Neural cell (in vitro differentiated cells): ENCODE measurements at regions not wholly inside any gene's neighbourhood (a gene's known extent, or its start where the extent isn't known, plus 50 kb on each side); places are given as distances from the start of the nearest gene placed in this dataset.

Experiments
- H2AFZ ChIP-seq: fragments of 200-600, 300-800 bp; sonication (generic), shearing (Covaris generic); 2 replicates; pipeline ENCODE4 v1.6.0; 2014; ENCODE audit warnings: low read depth, mild to moderate bottlenecking, antibody characterized with exemption, low read length, moderate library complexity
- H3F3A ChIP-seq: fragments of 200-600 bp; shearing (Covaris generic); 2 replicates; pipeline ENCODE4 v1.6.1; 2016; ENCODE audit warnings: mild to moderate bottlenecking, moderate library complexity, mixed read lengths, antibody characterized with exemption, low read length; ENCODE audit not compliant: insufficient read depth, poor library complexity, severe bottlenecking
- H3K27ac ChIP-seq: fragments of 200-600, 300-800 bp; sonication (generic), shearing (Covaris generic); 2 replicates; pipeline ENCODE4 v1.5.1; 2014; ENCODE audit warnings: mild to moderate bottlenecking, low read length, moderate library complexity
- H3K27me3 ChIP-seq: fragments of 300-800, 200-600 bp; sonication (generic), shearing (Covaris generic); 2 replicates; pipeline ENCODE4 v1.6.0; 2014; ENCODE audit warnings: mild to moderate bottlenecking, low read depth, low read length, moderate library complexity; ENCODE audit not compliant: insufficient read depth
- H3K36me3 ChIP-seq: fragments of 300-800, 200-600 bp; sonication (generic), shearing (Covaris generic); 2 replicates; pipeline ENCODE4 v1.5.1; 2014; ENCODE audit warnings: mild to moderate bottlenecking, antibody characterized with exemption, low read length, moderate library complexity; ENCODE audit not compliant: insufficient read depth
- H3K4me2 ChIP-seq: fragments of 300-800, 200-600 bp; sonication (generic), shearing (Covaris generic); 2 replicates; pipeline ENCODE4 v1.6.0; 2014; ENCODE audit warnings: mild to moderate bottlenecking, low read length
- H3K4me3 ChIP-seq: fragments of 300-800, 200-600 bp; sonication (generic), shearing (Covaris generic); 2 replicates; pipeline ENCODE4 v1.5.1; 2014; ENCODE audit warnings: mild to moderate bottlenecking, low read length, moderate library complexity
- H3K79me2 ChIP-seq: fragments of 200-600 bp; shearing (Covaris generic); replicated peaks from 2 replicates; pipeline ENCODE4 v1.6.0; 2014; ENCODE audit warnings: mild to moderate bottlenecking, low read length, moderate library complexity; ENCODE audit not compliant: insufficient read depth
- H3K9ac ChIP-seq: fragments of 300-800, 200-600 bp; sonication (generic), shearing (Covaris generic); 2 replicates; pipeline ENCODE4 v1.6.1; 2016; ENCODE audit warnings: mild to moderate bottlenecking, low read length, mixed read lengths
- H3K9me2 ChIP-seq: fragments of 200-600 bp; shearing (Covaris generic); 2 replicates; pipeline ENCODE4 v1.6.1; 2016; ENCODE audit warnings: mild to moderate bottlenecking, low read length, mixed read lengths; ENCODE audit not compliant: insufficient read depth
- H3K9me3 ChIP-seq: fragments of 200-600, 300-800 bp; sonication (generic), shearing (Covaris generic); 2 replicates; pipeline ENCODE4 v1.6.1; 2016; ENCODE audit warnings: mild to moderate bottlenecking, mixed run types, low read length, moderate library complexity, mixed read lengths
- H4K20me1 ChIP-seq: fragments of 200-600 bp; shearing (Covaris generic); 2 replicates; pipeline ENCODE4 v1.6.1; 2016; ENCODE audit warnings: mild to moderate bottlenecking, mixed run types; ENCODE audit not compliant: insufficient read depth
- EP300 ChIP-seq: fragments of 450-650 bp; conservative IDR thresholded peaks from 2 replicates; pipeline ENCODE4 v1.6.1; 2014; ENCODE audit warnings: antibody characterized with exemption, mild to moderate bottlenecking, moderate library complexity; ENCODE audit not compliant: poor library complexity, severe bottlenecking
- EZH2 ChIP-seq: fragments of 200-600, 300-800 bp; shearing (Covaris generic), sonication (generic); IDR thresholded peaks from 2 replicates; pipeline ENCODE4 v1.6.1; 2014; ENCODE audit warnings: antibody characterized with exemption, low read length, borderline replicate concordance, mild to moderate bottlenecking; ENCODE audit not compliant: insufficient read depth, poor library complexity, severe bottlenecking
- MXI1 ChIP-seq: fragments of 450-650 bp; conservative IDR thresholded peaks from 2 replicates; pipeline ENCODE4 v1.6.1; 2014; ENCODE audit warnings: antibody characterized with exemption, mild to moderate bottlenecking; ENCODE audit not compliant: poor library complexity, severe bottlenecking
- POLR2AphosphoS5 ChIP-seq: IDR thresholded peaks from 2 replicates; pipeline ENCODE4 v1.6.1; 2012
- RAD21 ChIP-seq: fragments of 450-650 bp; conservative IDR thresholded peaks from 2 replicates; pipeline ENCODE4 v1.6.1; 2014; ENCODE audit warnings: antibody characterized with exemption, mild to moderate bottlenecking, moderate library complexity
- REST ChIP-seq: IDR thresholded peaks from 2 replicates; pipeline ENCODE4 v1.6.1; 2012; ENCODE audit warnings: borderline replicate concordance
- SMC3 ChIP-seq: fragments of 450-650 bp; conservative IDR thresholded peaks from 2 replicates; pipeline ENCODE4 v1.6.1; 2014; ENCODE audit warnings: antibody characterized with exemption, mild to moderate bottlenecking, moderate library complexity; ENCODE audit not compliant: poor library complexity
- TAF1 ChIP-seq: IDR thresholded peaks from 2 replicates; pipeline ENCODE4 v1.6.1; 2012; ENCODE audit warnings: low read depth
- TF ChIP-seq, protein P1 (sequence below): fragments of 450-650 bp; IDR thresholded peaks from 2 replicates; pipeline ENCODE4 v1.5.1; 2014; ENCODE audit warnings: antibody characterized with exemption, mild to moderate bottlenecking, moderate library complexity; ENCODE audit not compliant: poor library complexity, severe bottlenecking

- no peak for TF ChIP-seq POLR2AphosphoS5
- H2AFZ ChIP-seq = no peak overlapping the region
Observed at GRCh38 chr12:68514807-68515411, 95.8 kb upstream of the RAP1B start.

DNA sequence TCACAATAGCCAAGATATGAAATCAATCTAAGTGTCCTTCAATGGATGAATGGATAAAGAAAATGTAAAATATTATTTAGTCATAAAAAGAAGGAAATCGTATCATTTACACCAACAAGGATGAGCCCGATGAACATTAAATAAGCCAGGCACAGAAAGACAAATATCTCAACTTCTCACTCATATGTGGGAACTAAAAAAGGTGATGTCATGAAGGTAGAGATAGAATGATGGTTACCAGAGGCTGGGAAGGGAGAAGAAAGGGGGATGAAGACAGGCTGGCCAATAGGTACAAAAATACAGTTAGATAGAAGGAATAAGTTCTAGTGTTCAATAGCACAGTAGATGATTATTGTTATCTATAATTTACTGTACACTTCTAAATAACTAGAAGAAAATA is 94.9 kb upstream of the RAP1B start:
- H4K20me1 ChIP-seq = no peaks in the 10 kb centered on the region
- no peaks in the 10 kb centered on the region for H3K27me3 ChIP-seq
- no peak for TF ChIP-seq TAF1
- H3F3A ChIP-seq = no peaks in the 10 kb centered on the region
- no peaks in the 10 kb centered on the region for H3K79me2 ChIP-seq
- H3K27ac ChIP-seq = no peak overlapping the region
- no peaks in the 10 kb centered on the region for H3K9me2 ChIP-seq
- no peak overlapping the region for H3K9ac ChIP-seq
- H3K36me3 ChIP-seq = no peaks in the 10 kb centered on the region
- H3K9me3 ChIP-seq = no peaks in the 10 kb centered on the region
- no peak overlapping the region for H2AFZ ChIP-seq
- H3K4me3 ChIP-seq = no peak overlapping the region
- H3K4me2 ChIP-seq = no peak overlapping the region

More at GRCh38 chr12:68514807-68515411, 95.8 kb upstream of the RAP1B start:
- no peaks in the 10 kb centered on the region for H3K9me3 ChIP-seq
- no peaks in the 10 kb centered on the region for H3F3A ChIP-seq
- no peak overlapping the region for H3K4me2 ChIP-seq
- no peaks in the 10 kb centered on the region for H3K27me3 ChIP-seq
- no peak overlapping the region for H3K27ac ChIP-seq
- H3K36me3 ChIP-seq = no peaks in the 10 kb centered on the region
- H3K4me3 ChIP-seq = no peak overlapping the region
- H3K9me2 ChIP-seq = no peaks in the 10 kb centered on the region
- H4K20me1 ChIP-seq = no peaks in the 10 kb centered on the region
- H3K79me2 ChIP-seq = no peaks in the 10 kb centered on the region
- no peak overlapping the region for H3K9ac ChIP-seq

- Histone ChIP-seq H3K27ac (no peak overlapping the region), H3K4me3 (no peak overlapping the region), H3K36me3 (no peaks in the 10 kb centered on the region), H4K20me1 (no peaks in the 10 kb centered on the region), H3K27me3 (no peaks in the 10 kb centered on the region), H3K9me3 (no peaks in the 10 kb centered on the region), H2AFZ (no peak overlapping the region), H3K9ac (no peak overlapping the region), H3F3A (no peaks in the 10 kb centered on the region), H3K4me2 (no peak overlapping the region), H3K79me2 (no peaks in the 10 kb centered on the region), H3K9me2 (no peaks in the 10 kb centered on the region)
- no peak for TF ChIP-seq MXI1
- no peak for TF ChIP-seq REST
- no peak for TF ChIP-seq POLR2AphosphoS5
- no peak for TF ChIP-seq RAD21
- TF ChIP-seq, protein P1, sequence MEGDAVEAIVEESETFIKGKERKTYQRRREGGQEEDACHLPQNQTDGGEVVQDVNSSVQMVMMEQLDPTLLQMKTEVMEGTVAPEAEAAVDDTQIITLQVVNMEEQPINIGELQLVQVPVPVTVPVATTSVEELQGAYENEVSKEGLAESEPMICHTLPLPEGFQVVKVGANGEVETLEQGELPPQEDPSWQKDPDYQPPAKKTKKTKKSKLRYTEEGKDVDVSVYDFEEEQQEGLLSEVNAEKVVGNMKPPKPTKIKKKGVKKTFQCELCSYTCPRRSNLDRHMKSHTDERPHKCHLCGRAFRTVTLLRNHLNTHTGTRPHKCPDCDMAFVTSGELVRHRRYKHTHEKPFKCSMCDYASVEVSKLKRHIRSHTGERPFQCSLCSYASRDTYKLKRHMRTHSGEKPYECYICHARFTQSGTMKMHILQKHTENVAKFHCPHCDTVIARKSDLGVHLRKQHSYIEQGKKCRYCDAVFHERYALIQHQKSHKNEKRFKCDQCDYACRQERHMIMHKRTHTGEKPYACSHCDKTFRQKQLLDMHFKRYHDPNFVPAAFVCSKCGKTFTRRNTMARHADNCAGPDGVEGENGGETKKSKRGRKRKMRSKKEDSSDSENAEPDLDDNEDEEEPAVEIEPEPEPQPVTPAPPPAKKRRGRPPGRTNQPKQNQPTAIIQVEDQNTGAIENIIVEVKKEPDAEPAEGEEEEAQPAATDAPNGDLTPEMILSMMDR = no peak
- no peak for TF ChIP-seq EP300
- no peak for TF ChIP-seq TAF1
- TF ChIP-seq SMC3 = no peak
- no peak for TF ChIP-seq EZH2
Observed at GRCh38 chr12:68521321-68521839, 89.3 kb upstream of the RAP1B start.
